ENCODE measurements at regions not wholly inside any gene's neighbourhood (a gene's known extent, or its start where the extent isn't known, plus 50 kb on each side); places are given as distances from the start of the nearest gene placed in this dataset.
"Not testable (repeated sequence)": the region's sequence is repeated elsewhere in the genome, so short reads cannot be mapped to it uniquely, and the experiment has no call there.

DNA sequence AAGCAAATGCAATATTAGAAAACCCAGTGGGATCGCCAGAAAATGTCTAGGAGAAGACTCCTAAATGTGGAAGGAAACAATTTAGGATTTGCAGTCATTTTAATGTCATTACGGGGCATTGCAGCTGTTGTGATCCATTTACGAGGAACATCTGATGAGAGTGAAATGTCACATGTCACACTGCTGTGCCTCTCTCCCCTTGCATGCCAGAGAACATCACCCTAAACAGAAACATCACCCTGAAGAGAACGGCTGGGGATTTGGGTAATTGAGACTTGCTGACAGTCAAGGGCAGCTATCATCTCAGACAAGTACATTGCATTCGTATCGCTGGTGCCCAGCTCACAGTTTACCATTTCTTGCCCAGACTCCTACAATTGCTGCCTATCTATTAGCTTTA lies 785.7 kb upstream of the POM121L12 start:
- no peak for DNase-seq

DNA sequence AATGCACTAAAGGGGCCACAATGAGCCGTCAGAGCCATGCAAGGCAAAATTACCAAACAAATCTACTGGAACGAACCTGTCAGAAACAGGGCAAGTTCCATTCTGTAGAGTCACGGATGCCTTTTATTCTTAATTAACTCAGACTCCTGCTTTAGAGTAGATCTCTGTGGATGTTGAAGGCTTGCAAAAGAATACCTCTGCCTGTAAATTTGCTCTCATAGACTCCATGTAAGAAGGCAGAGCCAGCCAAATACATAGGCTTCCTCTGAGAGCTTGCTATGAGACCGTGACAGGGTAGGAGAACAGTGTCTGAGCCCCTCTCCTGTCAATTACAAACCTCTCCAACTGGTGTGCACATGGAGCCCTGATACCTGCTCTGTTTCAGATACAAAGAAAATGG lies 787.9 kb upstream of the POM121L12 start:
- no peak for DNase-seq

DNA sequence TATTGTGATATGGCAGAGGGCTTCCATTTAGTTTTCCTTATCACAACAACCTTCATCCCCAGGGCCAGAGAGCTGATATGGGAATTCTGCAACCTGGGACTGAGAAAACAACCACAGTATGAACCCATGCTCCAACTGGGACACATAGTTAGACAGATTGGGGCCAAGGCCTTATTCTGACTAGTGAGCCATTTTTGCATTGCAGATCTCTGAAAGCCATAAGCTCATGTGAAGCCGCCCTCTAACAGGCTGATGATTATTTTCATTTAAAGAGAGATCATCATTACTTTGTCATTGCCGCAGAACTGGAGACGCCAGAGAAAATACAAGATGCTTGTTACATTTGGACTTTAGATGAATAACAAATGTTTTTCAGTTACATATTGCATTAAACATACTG lies 791.7 kb upstream of the POM121L12 start:
- no peak for DNase-seq

DNA sequence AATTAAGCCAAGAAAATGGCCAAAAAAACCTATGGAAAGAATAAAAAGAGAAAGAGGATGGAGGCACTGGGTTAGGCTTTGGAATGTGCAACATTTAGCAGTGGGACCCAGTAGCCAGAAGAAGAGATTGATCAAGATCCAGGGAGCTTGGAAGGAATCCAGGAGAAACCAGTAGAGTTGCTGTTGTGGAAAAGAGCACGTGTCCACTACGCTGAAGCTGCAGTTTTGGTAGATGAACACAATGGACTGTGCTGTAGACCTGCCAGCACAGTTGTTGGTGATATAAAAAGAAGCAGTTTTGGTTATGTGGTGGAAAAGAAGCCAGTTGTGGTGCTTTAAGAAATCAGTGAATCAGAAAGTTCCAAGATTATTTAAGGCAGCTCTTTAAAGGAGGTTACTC lies 802.2 kb upstream of the POM121L12 start:
- no peak for DNase-seq

DNA sequence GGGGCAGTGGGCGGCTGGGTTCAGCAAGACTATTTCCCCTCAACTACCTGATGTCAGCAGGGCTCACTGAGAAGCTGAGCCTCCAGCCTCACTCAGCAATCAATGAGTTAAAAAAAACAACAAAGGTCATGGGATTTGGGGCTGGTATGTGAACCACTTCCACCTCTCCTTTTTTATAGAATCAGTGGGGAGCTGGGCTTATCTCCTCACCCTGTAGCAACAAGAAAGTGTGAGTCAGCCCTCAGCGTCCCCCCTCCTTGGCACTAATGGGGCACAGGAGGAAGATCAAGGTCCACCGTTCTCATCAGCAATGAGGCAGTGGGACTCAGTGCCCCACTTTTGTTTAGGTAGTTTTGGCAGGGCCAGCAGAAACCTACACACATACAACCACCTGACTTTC lies 823.5 kb upstream of the POM121L12 start:
- DNase-seq: no peak

DNA sequence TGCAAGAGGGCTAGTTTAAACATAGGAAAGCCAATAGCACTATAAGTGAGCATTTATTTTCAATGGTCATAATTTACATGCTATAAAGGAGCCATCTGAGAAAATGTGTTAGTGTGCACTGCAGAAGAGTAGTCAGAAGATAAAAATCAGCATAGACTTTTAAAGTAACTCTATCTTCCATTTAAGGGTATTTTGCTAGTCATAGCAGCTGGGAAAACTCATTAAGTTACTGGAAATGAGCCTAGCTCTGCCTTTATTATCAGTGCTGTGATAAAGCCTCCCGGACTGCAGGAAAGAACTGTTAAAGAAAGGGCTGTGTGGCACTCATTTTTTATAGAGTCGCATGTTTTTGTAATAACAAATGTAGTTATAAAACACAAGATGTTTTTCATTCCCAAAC lies 825.8 kb upstream of the POM121L12 start:
- DNase-seq: no peak

DNA sequence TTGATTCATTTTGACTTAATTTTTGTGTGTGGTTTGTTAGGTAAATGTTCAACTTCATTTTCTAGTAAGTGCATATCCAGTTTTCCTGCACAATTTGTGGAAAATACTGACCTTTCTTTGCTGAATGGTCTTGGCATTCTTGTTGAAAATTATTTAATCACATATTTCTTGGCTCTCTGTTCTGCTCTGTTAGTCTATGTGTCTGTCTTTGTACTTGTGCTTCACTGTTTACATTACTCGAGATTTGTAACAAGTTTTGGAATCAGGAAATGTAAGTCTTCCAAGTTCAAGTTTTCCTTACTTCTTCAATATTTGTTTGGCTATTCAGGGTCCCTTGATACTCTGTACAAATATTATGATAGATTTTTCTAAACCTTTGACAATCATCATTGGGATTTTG lies 838.2 kb upstream of the POM121L12 start:
- no peak for DNase-seq

DNA sequence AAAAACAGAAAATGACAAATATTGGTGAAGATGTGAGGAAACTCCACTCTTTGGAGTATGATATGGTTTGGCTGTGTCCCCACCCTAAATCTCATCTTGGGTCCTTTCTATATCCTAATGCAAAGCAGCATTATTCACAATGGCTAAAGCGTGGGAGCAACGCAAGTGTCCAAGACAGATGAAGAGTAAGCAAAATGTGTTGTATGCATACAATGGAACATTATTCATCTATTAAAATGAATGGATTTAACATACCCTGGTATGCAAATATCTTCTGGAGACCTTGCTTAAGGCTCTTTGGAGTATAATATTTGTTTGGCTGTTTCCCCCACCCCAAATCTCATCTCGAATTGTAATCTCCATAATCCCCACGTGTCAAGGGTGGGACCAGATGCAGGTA lies 839.8 kb upstream of the POM121L12 start:
- DNase-seq: no peak

DNA sequence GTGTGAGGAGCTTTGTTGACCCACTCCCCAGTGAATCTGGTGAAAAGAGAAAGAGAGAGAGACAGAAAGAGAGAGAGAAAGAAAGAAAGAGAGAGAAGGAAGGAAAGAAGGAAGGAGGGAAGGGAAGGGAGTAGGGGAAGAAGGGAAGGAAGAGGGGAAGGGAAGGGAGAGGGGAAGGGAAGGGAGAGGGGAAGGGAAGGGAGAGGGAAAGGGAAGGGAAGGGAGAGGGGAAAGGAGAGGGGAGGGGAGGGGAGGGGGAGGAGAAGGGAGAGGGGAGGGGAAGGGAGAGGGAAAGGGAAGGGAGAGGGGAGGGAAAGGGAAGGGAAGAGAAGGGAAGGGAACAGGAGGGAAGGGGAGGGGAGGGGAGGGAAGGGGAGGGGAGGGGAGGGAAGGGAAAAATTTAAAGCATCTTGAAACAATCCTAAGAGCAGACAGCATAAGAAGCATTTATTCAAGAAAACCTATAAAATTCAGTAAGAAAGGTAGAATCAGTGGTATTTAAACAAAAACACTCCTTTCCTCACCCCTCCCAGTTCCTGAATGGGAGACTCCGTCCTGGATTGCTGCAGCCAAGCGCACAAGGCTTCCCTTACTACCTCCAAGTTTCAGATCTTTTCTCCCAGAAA lies 846.2 kb upstream of the POM121L12 start:
- DNase-seq: no peak

DNA sequence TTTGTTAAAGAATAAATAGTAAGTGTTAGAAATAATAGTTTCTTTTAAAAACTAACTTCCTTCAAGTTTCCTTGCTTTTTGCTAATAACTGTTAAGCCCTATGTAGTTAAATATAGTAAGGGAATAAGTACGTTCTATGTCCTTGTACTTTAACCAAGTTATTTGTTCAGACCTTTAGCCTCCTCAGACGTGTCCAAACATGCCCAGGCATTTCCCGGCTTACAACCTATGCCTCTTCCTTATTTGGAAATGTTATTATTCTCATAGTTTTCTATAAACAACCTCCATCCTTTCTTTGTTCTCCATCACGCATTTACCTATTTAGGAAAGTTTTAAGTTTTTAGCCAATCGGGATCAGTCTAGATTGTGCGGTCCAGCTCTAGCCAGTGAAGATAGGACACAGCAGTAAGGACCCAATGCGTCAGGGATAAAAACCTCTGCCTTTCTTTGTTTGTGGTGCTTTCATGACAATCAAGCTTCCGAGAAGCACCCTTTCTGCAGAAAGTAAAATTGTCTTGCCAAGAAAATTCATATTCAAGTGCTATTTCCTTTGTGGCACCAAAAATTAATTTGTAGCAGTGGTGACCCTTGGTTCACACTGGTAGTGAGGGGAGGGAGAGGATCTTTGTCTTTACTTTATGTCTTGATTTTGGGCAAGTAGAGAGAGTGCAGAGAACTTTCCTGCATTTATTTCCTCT lies 851.3 kb upstream of the POM121L12 start:
- no peak for DNase-seq

DNA sequence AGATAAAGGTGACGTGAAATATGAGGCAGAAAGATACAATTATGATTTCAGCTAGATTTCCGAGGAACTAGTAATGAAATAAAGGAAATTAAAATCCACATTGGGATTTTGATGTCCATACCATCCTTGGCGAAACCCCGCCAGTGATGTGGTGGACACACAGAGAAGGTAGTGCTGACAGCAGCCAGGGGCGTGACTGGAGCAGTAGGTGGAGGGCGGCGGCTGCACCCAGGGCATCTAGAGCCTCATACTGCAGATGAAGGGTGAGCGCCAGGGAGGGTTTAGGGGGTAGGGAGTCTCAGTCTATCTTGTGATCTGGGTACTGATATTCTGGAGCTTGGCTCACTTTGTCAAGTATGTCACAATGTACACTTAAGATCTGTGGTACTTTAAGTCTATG lies 855.5 kb upstream of the POM121L12 start:
- DNase-seq: no peak

DNA sequence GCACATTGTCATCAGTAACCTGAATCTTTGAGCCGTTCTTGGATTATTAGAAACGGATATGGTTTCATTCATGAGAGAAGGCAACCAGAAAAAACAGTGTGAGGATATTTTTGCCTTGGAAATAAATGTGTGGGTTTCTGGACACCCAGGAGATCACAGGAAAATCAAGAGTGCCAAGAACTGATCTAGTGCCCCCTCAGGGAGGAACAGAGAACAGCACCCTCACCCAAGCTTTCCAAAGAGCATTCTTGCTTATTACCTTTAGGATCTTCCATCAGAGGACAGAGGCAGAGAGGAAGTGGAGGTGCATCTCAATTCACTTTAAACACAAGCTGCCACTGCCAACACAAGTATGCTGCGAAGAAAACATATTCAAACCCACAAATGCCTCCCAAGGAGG lies 851.5 kb upstream of the COBL start:
- no peak for DNase-seq

DNA sequence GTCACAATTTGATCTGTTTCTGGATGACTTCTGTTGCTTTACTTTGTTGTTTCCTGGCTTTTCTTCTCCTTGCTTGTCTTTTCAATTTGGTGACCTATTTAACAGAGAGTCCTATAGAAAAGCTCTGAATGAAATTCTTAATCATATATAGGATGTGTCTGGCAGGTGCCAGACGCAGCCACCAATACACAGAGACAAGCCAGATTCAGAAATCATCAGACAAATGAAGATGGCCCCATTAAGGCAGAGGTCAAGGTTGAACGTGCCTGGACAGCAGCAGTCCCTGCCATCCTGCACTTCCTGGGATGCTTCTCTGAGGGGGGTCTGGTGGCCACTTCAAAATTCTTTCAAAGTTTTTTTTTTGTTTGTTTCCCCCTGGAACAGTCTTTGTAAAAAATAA lies 846.7 kb upstream of the COBL start:
- no peak for DNase-seq

DNA sequence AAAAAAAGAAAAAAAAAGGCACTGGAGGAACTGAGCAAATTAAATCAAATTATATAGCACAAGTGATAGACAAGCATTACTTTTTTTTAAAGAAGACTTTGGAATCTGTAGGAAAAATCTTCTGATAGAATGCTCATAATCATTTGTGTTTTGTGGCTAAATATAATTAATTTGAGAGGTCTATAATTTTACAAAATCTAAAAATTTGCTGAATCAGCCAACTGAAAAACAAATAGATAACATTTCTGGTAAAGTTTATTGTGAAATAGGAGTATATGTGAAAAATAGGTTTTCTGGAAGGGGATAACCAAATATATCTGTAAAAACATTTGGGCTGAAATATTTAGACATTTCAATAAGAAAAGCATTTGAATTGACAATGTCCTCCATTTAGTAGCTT lies 844.9 kb upstream of the COBL start:
- no peak for DNase-seq

DNA sequence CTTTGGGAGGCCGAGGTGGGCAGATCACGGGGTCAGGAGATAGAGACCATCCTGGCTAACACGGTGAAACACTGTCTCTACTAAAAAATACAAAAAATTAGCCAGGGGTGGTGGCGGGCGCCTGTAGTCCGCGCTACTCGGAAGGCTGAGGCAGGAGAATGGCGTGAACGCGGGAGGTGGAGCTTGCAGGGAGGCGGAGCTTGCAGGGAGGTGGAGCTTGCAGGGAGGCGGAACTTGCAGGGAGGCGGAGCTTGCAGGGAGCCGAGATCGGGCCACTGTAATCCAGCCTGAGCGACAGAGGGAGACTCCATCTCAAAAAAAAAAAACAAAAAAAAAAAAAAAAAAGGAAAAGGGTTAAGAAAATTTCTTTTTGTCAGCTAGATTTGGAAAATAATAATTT lies 842.8 kb upstream of the COBL start:
- DNase-seq: not testable (repeated sequence)

DNA sequence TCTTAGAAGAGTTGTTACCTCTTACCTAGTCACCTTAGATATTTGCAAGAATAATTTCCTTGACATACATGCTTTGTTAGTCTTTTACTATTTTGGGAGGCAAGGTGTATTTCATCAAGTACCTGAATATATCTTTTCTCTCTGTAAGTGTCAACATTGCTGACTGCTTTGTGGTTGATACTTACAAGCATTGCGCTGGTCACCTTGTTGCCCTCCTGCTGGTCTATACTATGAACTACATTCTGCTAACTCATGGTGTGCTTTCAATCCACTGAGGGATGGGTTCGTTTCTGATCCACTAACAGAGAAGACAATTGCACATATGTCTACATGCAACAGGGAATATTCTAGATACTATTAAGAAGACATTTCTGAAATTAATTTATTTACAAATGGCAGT lies 837.8 kb upstream of the COBL start:
- DNase-seq: no peak

DNA sequence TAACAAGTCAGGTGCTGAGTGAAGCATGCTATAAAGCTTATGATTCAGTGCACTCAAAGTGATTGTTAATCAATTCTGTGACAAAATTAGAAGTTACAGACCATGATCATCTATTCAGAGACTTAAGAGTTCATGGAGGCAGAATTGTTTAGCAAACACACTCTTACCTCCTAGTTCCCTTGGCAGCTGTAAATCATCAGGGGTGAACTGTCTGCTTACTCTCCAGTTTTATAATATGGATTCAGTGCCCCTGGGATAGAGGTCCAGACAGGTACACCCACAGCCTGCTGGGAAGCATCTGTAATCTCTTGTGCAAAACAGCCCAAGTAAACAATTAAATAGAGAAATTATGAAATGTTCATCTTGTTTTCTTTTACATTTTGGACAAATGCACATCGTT lies 835.0 kb upstream of the COBL start:
- DNase-seq: no peak

DNA sequence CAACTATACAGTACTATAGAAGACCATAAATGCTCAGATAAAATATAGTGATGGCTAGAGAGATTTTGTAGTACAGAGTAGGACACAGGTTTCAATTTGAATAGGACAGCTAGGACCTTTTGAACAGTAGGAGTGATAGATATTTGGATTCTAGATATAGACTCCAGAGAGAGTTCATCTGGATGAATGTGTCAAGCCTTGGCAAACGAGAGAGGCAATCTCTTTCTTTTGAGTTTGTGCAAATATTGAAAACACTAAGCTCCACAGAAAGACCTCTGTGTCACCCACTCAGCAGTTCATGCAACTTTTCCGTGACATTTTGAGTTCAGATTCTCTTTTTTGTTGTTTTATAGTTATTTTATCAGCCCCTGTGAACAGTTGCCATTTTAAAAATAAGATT lies 834.3 kb upstream of the COBL start:
- no peak for DNase-seq

DNA sequence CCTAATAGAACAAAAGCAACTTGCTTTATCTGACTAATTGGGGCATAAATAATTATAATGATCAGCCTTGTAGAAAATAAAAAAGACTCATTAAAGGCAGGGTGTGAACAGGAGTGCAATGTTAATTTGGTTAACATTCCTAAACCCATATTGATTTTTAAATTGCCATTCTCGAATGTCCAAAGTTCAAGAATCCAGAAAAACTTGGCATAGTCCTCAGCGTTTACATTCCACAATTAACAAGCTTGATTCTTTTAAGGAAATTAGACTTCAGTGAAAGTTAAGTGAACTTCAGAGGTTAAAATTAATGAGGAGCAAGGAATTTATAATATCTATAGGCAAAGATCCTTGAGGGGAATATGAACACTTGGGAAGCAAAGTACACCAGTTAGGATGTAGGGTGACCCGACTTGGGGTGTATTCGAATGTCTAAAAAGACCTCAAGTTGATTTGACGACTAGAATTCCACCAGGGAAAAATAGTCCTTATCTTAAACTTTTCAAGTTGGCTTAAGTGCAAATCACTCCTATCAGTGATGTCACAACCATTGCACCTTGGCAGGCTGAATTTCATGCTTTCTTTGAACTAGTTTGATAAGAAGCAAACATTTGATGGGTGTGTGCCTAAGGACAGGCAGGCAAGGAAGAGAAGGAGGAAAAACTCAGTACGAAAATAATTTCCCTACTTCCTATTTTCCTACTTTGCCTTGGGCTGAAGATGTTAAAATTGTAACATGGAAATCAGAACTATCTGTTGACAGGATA lies 830.4 kb upstream of the COBL start:
- no peak for DNase-seq

DNA sequence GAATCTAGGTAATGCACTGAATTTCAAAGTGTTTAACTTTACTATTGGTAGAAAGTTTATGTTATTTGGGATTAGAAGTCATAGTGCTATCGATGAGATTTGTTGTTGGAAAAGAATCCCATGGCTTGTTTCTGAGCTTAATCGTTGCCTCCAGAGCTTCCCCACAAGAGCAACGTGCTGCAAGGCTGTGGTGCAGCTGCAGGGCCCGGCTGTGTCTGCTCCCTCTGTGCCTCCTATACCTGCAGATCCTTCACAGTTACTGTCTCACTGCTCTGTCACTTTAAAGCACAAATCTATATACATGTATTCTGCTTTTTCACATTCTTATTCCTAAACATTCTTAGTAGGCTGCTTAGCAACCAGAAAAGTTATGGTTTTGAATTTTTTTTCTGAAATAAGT lies 826.6 kb upstream of the COBL start:
- no peak for DNase-seq

DNA sequence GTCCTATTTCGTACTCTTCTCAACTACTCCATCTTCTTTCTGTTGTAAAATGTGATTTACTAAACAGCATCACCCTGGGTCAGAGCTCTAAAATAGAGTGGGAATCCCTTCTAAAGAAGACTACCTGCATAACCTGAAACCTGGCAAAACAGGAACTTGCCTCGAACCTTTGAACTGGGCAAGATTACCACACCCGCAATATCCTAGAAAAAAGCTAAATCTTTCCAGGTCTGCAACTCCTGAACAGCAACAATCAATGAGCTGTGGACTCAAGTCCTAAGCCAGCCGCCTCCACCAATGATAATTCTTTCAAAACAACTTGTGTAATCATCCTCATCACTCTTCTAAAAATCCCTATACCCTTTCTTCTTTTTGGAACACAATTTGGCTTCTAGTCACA lies 824.2 kb upstream of the COBL start:
- DNase-seq: no peak

DNA sequence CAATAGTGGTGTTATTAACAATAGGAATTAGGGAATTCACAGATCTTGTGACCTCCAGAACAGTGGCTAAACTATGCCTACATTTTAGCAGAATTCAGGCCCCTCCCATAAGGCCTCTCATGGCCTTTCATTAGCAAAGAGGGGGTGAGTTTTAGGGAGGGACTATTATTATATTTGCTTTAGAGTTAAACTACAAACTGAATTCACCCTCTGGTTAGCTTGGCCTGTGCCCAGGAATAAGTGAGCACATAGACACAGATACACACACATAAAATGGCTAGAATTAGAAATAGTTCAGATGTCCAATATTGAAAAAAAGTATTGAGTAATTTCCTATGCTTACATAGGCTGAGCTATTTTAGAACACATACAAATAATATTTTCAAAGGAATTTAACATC lies 818.8 kb upstream of the COBL start:
- no peak for DNase-seq

DNA sequence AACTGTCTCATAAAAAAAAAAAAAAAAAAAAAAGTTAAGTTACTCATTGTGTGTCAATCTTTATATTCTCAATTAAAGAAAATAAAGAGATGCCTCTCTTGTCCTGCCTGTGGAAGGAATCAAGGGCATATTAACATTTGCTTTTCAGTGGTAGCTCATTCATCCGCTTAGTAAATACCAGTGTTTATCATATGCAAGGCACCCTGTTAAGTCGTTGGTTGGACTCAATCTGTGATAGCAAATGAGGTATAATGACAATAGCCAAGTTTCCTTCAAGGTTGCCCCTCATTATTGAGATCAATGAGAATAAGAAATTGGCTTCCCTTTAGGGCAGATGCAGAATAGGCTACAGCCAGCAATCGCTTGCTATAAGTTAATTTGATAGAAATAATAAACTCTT lies 812.7 kb upstream of the COBL start:
- DNase-seq: no peak

DNA sequence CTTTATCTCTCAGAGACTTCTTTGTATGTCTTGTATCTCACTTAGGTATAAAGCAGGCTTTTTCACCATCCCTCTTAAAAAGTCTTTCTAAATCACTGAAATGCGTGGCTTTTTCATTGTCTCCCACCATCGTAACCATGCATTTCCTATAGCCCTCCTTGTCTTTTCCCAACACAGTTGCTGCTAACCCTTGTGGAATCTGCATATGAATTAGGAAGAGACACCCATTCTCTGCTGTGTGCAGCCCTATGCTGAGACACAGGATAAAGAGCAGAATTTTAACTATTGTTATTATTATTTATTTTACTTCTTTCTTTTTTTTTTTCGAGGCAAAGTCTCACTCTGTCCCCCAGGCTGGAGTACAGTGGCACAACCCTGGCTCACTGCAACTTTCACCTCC lies 804.3 kb upstream of the COBL start:
- no peak for DNase-seq

DNA sequence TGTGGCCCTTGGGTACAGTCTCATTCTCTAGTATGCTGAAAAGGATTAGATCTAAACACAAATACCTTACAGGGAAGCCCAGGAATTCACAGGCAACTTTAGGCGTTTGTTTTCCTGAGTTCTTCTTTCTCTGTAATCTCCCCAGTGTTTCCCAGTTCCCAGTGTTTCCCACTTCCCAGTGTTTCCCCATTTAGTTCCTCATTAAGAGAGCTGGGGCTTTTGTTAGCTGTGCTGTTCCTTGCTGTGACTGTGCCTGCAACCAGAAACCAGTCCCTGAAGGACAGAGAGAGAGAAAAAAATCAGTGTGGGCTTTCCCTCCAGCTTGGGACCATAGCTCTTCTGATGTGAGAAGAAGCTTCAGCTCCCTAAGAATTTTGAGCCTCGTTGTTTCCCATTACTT lies 802.9 kb upstream of the COBL start:
- no peak for DNase-seq
